ENCODE measurements at regions not wholly inside any gene's neighbourhood (a gene's known extent, or its start where the extent isn't known, plus 50 kb on each side); places are given as distances from the start of the nearest gene placed in this dataset.
"Not testable (repeated sequence)": the region's sequence is repeated elsewhere in the genome, so short reads cannot be mapped to it uniquely, and the experiment has no call there.

GRCh38 chr1:121574505-121574899, 389.7 kb downstream of the SRGAP2C start:
- not testable (repeated sequence) for DNase-seq

GRCh38 chr1:121582898-121583297, 398.1 kb downstream of the SRGAP2C start:
- DNase-seq = peak; percentile 48

GRCh38 chr1:121586369-121587229, 401.8 kb downstream of the SRGAP2C start:
- no peak for DNase-seq

- DNase-seq = no peak
Observed at GRCh38 chr1:121587230-121587569, 402.4 kb downstream of the SRGAP2C start.

- no peak for DNase-seq
Observed at GRCh38 chr1:121587777-121588176, 403.0 kb downstream of the SRGAP2C start.

- no peak for DNase-seq
Observed at GRCh38 chr1:121594096-121594495, 409.3 kb downstream of the SRGAP2C start.

GRCh38 chr1:121595089-121595488, 410.3 kb downstream of the SRGAP2C start:
- no peak for DNase-seq

GRCh38 chr1:121604843-121605444, 420.2 kb downstream of the SRGAP2C start:
- DNase-seq = not testable (repeated sequence)

GRCh38 chr1:121607499-121607898, 422.7 kb downstream of the SRGAP2C start:
- DNase-seq = not testable (repeated sequence)
